ENCODE measurements at regions not wholly inside any gene's neighbourhood (a gene's known extent, or its start where the extent isn't known, plus 50 kb on each side); places are given as distances from the start of the nearest gene placed in this dataset.
A peak's percentile ranks its signal among the peaks of the same experiment; 100 is the strongest.

GRCh38 chr20:63119121-63119962 lies 96.6 kb downstream of the YTHDF1 start:
- FAIRE-seq = no peak
- Histone ChIP-seq H3K9me3 (no peaks in the 10 kb centered on the region), H3K4me1 (no peaks in the 10 kb centered on the region), H3K27ac (no peak overlapping the region), H3K36me3 (no peaks in the 10 kb centered on the region), H3K27me3 (no peaks in the 10 kb centered on the region), H3K4me3 (no peak overlapping the region)
- WGBS, 2 donors = 45 to 51% methylated on average over 23 of the region's 23 CpGs
- no peak for ATAC-seq
- no peak for DNase-seq
- intact Hi-C loops (cut with DNase I) = no loop called here
- no peak for TF ChIP-seq CTCF (IDR thresholded peaks at IDR 0.05)

- no peak overlapping the region for H3K27ac ChIP-seq
- intact Hi-C loops (cut with DNase I) = no loop called here
- H3K4me1 ChIP-seq = no peaks in the 10 kb centered on the region
- no peaks in the 10 kb centered on the region for H3K9me3 ChIP-seq
- no peaks in the 10 kb centered on the region for H3K36me3 ChIP-seq
- no peaks in the 10 kb centered on the region for H3K27me3 ChIP-seq
- DNase-seq = peak in 1 of 6 donors; percentile 12
- WGBS, 2 donors = 72 to 77% methylated on average over 38 of the region's 38 CpGs
- no peak for FAIRE-seq
- no peak for TF ChIP-seq CTCF (IDR thresholded peaks at IDR 0.05)
- no peak for ATAC-seq
- H3K4me3 ChIP-seq = no peak overlapping the region
Measured at GRCh38 chr20:63118303-63119120, 97.4 kb downstream of the YTHDF1 start.

- intact Hi-C loops (cut with DNase I) = no loop called here
- Histone ChIP-seq H3K4me3 (no peak overlapping the region), H3K9me3 (no peaks in the 10 kb centered on the region), H3K4me1 (no peaks in the 10 kb centered on the region), H3K27ac (no peak overlapping the region), H3K27me3 (no peaks in the 10 kb centered on the region), H3K36me3 (no peaks in the 10 kb centered on the region)
- WGBS, 2 donors = 62 to 72% methylated on average over 25 of the region's 25 CpGs
- ATAC-seq = no peak
- TF ChIP-seq CTCF (IDR thresholded peaks at IDR 0.05) = no peak
- DNase-seq = no peak
- FAIRE-seq = no peak
Measured at GRCh38 chr20:63117661-63118302, 98.1 kb downstream of the YTHDF1 start.

GRCh38 chr20:63117151-63117550 lies 98.8 kb downstream of the YTHDF1 start:
- Histone ChIP-seq H3K9me3 (no peaks in the 10 kb centered on the region), H3K4me1 (no peaks in the 10 kb centered on the region), H3K4me3 (no peak overlapping the region), H3K36me3 (no peaks in the 10 kb centered on the region), H3K27me3 (no peaks in the 10 kb centered on the region), H3K27ac (no peak overlapping the region)
- DNase-seq (peak in 1 of 6 donors; percentile 9), ATAC-seq (no peak), FAIRE-seq (no peak)
- intact Hi-C loops (cut with DNase I) = no loop called here
- TF ChIP-seq CTCF (IDR thresholded peaks at IDR 0.05) = no peak
- 41 to 55% methylated on average over 9 of the region's 9 CpGs for WGBS, 2 donors

Data from pancreas (tissue), 10 donors.